ENCODE measurements at regions not wholly inside any gene's neighbourhood (a gene's known extent, or its start where the extent isn't known, plus 50 kb on each side); places are given as distances from the start of the nearest gene placed in this dataset.
A peak's percentile ranks its signal among the peaks of the same experiment; 100 is the strongest.
"Not testable (repeated sequence)": the region's sequence is repeated elsewhere in the genome, so short reads cannot be mapped to it uniquely, and the experiment has no call there.

DNA sequence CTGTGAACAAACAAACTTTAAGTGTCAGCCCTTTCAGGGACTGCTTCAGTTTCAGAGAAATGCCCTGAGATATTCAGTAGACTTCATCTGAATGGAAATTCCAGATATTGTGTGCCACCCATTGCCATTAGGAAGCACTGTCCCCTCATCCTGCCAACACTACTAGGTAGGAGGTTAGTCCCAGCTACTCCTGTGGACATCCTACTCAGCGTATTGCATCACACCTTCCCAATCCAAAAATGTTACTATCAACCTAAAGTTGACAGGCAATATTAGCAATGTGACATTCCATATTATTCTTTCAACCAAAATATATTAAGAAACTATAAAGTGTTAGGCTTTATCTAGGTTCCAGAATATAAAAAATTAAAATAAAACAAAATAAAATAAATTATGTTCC, 552.0 kb upstream of the ST8SIA4 start:
- ATAC-seq (replicated peaks in 6 of 8), result no peak

DNA sequence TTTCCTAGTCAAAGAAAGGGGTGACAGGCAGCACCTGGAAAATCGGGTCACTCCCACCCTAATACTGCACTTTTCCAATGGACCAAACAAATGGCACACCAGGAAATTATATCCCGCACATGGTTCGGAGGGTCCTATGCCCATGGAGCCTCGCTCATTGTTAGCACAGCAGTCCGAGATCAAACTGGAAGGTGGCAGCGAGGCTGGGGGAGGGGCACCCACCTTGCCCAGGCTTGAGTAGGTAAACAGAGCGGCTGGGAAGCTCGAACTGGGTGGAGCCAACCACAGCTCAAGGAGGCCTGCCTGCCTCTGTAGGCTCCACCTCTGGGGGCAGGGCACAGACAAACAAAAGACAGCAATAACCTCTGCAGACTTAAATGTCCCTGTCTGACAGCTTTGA, 539.2 kb upstream of the ST8SIA4 start:
- 38 to 100% (median 73%) methylated on average over 1 to 5 of the region's 8 CpGs; no CpG with 5 or more reads in 4 of the 10 experiments for WGBS, 10 experiments
- ATAC-seq (replicated peaks in 6 of 8); H3K4me1 ChIP-seq (replicated peaks in 1 of 2); H3K27ac ChIP-seq; in situ Hi-C loops (cut with MboI; ENCODE audit: low pct_unique_long_range_greater_than_20kb in 2 of 9, low sequenced_read_pairs in 9 of 9, unreplicated experiment in 9 of 9); H3K4me3 ChIP-seq: not testable (repeated sequence)

More for the DNA sequence above, 552.0 kb upstream of the ST8SIA4 start:
- H3K4me3 ChIP-seq, result no peak overlapping the region
- WGBS, 10 experiments, result 33 to 100% (median 100%) methylated on average over 1 of the region's 1 CpG; no CpG with 5 or more reads in 3 of the 10 experiments
- no peak overlapping the region for H3K27ac ChIP-seq
- in situ Hi-C loops (cut with MboI; ENCODE audit: low pct_unique_long_range_greater_than_20kb in 2 of 9, low sequenced_read_pairs in 9 of 9, unreplicated experiment in 9 of 9), result no loop called here
- no peaks in the 10 kb centered on the region for H3K4me1 ChIP-seq (replicated peaks in 1 of 2)

DNA sequence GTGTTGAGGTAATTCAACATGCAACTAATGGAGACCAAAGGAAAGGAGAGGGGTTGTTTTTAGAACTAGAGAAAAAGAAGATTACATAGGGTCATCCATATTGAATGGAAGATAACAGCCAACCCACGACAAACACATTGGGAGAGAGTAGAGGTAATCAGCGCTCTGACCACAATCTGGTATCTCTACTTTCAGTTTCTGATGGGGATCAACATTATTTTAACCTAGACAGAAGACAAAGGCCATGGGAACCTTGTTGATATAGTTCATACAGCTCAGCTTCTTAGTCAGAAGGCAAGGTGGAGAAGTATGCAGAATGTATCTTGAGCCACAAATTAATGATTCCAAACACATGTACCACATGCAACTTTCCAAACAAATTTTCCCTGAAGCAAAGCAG, 537.1 kb upstream of the ST8SIA4 start:
- ATAC-seq (replicated peaks in 6 of 8), result no peak
- WGBS, 10 experiments, result 27 to 100% (median 71%) methylated on average over 1 to 2 of the region's 2 CpGs; no CpG with 5 or more reads in 3 of the 10 experiments
- Histone ChIP-seq H3K27ac (no peak overlapping the region), H3K4me1 (replicated peaks in 1 of 2) (peaks cover 0 to 6% of the 10 kb centered on the region in 2 donors), H3K4me3 (no peak overlapping the region)
- in situ Hi-C loops (cut with MboI; ENCODE audit: low pct_unique_long_range_greater_than_20kb in 2 of 9, low sequenced_read_pairs in 9 of 9, unreplicated experiment in 9 of 9), result no loop called here

- 0 to 100% (median 60%) methylated on average over 1 to 2 of the region's 2 CpGs; no CpG with 5 or more reads in 1 of the 10 experiments for WGBS, 10 experiments
- in situ Hi-C loops (cut with MboI; ENCODE audit: low pct_unique_long_range_greater_than_20kb in 2 of 9, low sequenced_read_pairs in 9 of 9, unreplicated experiment in 9 of 9), result no loop called here
- H3K27ac ChIP-seq, result no peak overlapping the region
- H3K4me3 ChIP-seq, result no peak overlapping the region
- ATAC-seq (replicated peaks in 6 of 8), result no peak
- peaks cover 0 to 6% of the 10 kb centered on the region in 2 donors for H3K4me1 ChIP-seq (replicated peaks in 1 of 2)
These were observed 534.3 kb upstream of the ST8SIA4 start for GRCh38 chr5:101437351-101437750.

- in situ Hi-C loops (cut with MboI; ENCODE audit: low pct_unique_long_range_greater_than_20kb in 2 of 9, low sequenced_read_pairs in 9 of 9, unreplicated experiment in 9 of 9), result no loop called here
- Histone ChIP-seq H3K4me1 (replicated peaks in 1 of 2) (peaks cover 0 to 6% of the 10 kb centered on the region in 2 donors), H3K27ac (no peak overlapping the region), H3K4me3 (no peak overlapping the region)
- peak in 4 of 8 experiments; percentile 56 to 68 (median 60) for ATAC-seq (replicated peaks in 6 of 8)
- 13 to 69% (median 60%) methylated on average over 1 to 2 of the region's 2 CpGs; no CpG with 5 or more reads in 1 of the 10 experiments for WGBS, 10 experiments
These were observed 532.7 kb upstream of the ST8SIA4 start for GRCh38 chr5:101435768-101436167.

- H3K4me1 ChIP-seq (replicated peaks in 1 of 2), result peaks cover 0 to 6% of the 10 kb centered on the region in 2 donors
- no peak for ATAC-seq (replicated peaks in 6 of 8)
- no peak overlapping the region for H3K4me3 ChIP-seq
- no peak overlapping the region for H3K27ac ChIP-seq
- 0 to 80% (median 50%) methylated on average over 1 of the region's 1 CpG; no CpG with 5 or more reads in 5 of the 10 experiments for WGBS, 10 experiments
- in situ Hi-C loops (cut with MboI; ENCODE audit: low pct_unique_long_range_greater_than_20kb in 2 of 9, low sequenced_read_pairs in 9 of 9, unreplicated experiment in 9 of 9), result no loop called here
These were observed 528.1 kb upstream of the ST8SIA4 start for GRCh38 chr5:101431201-101431600.

GRCh38 chr5:101430551-101430950, 527.5 kb upstream of the ST8SIA4 start:
- no peak for ATAC-seq (replicated peaks in 6 of 8)
- peaks cover under 1% of the 10 kb centered on the region in 2 donors for H3K4me1 ChIP-seq (replicated peaks in 1 of 2)

GRCh38 chr5:101429241-101429640, 526.2 kb upstream of the ST8SIA4 start:
- no peak for ATAC-seq (replicated peaks in 6 of 8)
- WGBS, 10 experiments, result 0 to 90% (median 60%) methylated on average over 1 of the region's 1 CpG; no CpG with 5 or more reads in 1 of the 10 experiments
- H3K27ac ChIP-seq, result no peak overlapping the region
- no peak overlapping the region for H3K4me3 ChIP-seq
- H3K4me1 ChIP-seq (replicated peaks in 1 of 2), result peaks cover 3 to 5% of the 10 kb centered on the region in 2 donors
- in situ Hi-C loops (cut with MboI; ENCODE audit: low pct_unique_long_range_greater_than_20kb in 2 of 9, low sequenced_read_pairs in 9 of 9, unreplicated experiment in 9 of 9), result no loop called here

More at GRCh38 chr5:101430551-101430950, 527.5 kb upstream of the ST8SIA4 start:
- Histone ChIP-seq H3K4me3 (no peak overlapping the region), H3K27ac (no peak overlapping the region)
- in situ Hi-C loops (cut with MboI; ENCODE audit: low pct_unique_long_range_greater_than_20kb in 2 of 9, low sequenced_read_pairs in 9 of 9, unreplicated experiment in 9 of 9), result no loop called here
- 0 to 100% (median 76%) methylated on average over 1 to 2 of the region's 2 CpGs for WGBS, 10 experiments

- in situ Hi-C loops (cut with MboI; ENCODE audit: low pct_unique_long_range_greater_than_20kb in 2 of 9, low sequenced_read_pairs in 9 of 9, unreplicated experiment in 9 of 9), result no loop called here
- Histone ChIP-seq H3K4me1 (replicated peaks in 1 of 2) (peaks cover 3 to 5% of the 10 kb centered on the region in 2 donors), H3K27ac (no peak overlapping the region), H3K4me3 (no peak overlapping the region)
- 0 to 86% (median 60%) methylated on average over 1 to 2 of the region's 2 CpGs; no CpG with 5 or more reads in 5 of the 10 experiments for WGBS, 10 experiments
- peak in 7 of 8 experiments; percentile 55 to 80 (median 70) for ATAC-seq (replicated peaks in 6 of 8)
These were observed 522.3 kb upstream of the ST8SIA4 start for GRCh38 chr5:101425339-101425859.

- peaks cover 3 to 5% of the 10 kb centered on the region in 2 donors for H3K4me1 ChIP-seq (replicated peaks in 1 of 2)
- 0 to 71% (median 20%) methylated on average over 1 to 2 of the region's 2 CpGs; no CpG with 5 or more reads in 2 of the 10 experiments for WGBS, 10 experiments
- in situ Hi-C loops (cut with MboI; ENCODE audit: low pct_unique_long_range_greater_than_20kb in 2 of 9, low sequenced_read_pairs in 9 of 9, unreplicated experiment in 9 of 9), result no loop called here
- ATAC-seq (replicated peaks in 6 of 8), result peak; percentile 66 to 88 (median 78)
- H3K27ac ChIP-seq, result no peak overlapping the region
- no peak overlapping the region for H3K4me3 ChIP-seq
These were observed 521.6 kb upstream of the ST8SIA4 start for GRCh38 chr5:101424530-101425175.

DNA sequence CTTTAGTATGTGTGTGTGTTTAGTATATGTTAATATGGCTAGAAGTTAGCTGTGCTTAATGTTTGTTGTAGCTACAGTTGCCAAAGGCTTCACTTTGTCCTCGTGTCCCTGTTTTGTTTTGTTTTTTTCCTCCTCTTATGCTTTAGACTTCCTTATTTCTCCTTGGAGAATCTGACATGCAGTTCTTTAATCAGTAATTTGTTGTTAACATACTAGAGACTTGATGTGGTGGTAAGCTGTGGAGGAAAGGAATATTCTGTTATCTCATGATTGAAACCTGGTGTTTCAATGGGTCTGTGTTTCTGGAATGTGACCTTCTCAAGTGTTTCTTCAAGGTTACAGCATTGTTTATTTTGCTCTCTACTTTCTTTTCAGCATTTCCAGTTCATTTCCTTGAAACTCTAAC, 515.6 kb upstream of the ST8SIA4 start:
- Histone ChIP-seq H3K4me1 (replicated peaks in 1 of 2) (no peaks in the 10 kb centered on the region), H3K4me3 (no peak overlapping the region), H3K27ac (no peak overlapping the region)
- in situ Hi-C loops (cut with MboI; ENCODE audit: low pct_unique_long_range_greater_than_20kb in 2 of 9, low sequenced_read_pairs in 9 of 9, unreplicated experiment in 9 of 9), result no loop called here
- peak in 3 of 8 experiments; percentile 36 to 96 (median 95) for ATAC-seq (replicated peaks in 6 of 8)
- 0 to 80% (median 20%) methylated on average over 1 of the region's 1 CpG; no CpG with 5 or more reads in 2 of the 10 experiments for WGBS, 10 experiments

DNA sequence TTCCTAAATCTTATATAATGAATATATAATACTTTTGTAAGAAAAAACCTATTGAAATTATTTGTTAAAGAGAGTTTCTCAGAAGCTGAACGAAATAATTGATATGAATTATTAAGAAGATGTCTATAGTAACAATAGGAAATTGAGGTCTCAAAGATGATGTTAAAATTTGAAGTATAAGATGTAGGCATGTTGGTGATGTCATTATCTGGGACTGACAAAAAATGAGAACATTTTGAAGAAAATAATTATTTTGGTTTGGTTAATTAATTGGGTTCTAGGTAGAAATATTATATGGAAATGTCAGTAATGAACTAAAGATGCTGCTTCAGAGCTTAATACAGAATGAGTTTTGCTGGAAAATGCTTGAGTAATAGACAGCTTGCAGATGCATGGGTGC, 501.4 kb upstream of the ST8SIA4 start:
- Histone ChIP-seq H3K27ac (no peak overlapping the region), H3K4me3 (no peak overlapping the region), H3K4me1 (replicated peaks in 1 of 2) (no peaks in the 10 kb centered on the region)
- 0 to 100% (median 64%) methylated on average over 1 of the region's 1 CpG for WGBS, 10 experiments
- no peak for ATAC-seq (replicated peaks in 6 of 8)
- in situ Hi-C loops (cut with MboI; ENCODE audit: low pct_unique_long_range_greater_than_20kb in 2 of 9, low sequenced_read_pairs in 9 of 9, unreplicated experiment in 9 of 9), result no loop called here

- peaks cover 3% of the 10 kb centered on the region in 2 donors for H3K4me1 ChIP-seq (replicated peaks in 1 of 2)
- H3K4me3 ChIP-seq, result no peak overlapping the region
- no peak overlapping the region for H3K27ac ChIP-seq
- WGBS, 10 experiments, result 14 to 96% (median 69%) methylated on average over 1 to 4 of the region's 5 CpGs; no CpG with 5 or more reads in 1 of the 10 experiments
- in situ Hi-C loops (cut with MboI; ENCODE audit: low pct_unique_long_range_greater_than_20kb in 2 of 9, low sequenced_read_pairs in 9 of 9, unreplicated experiment in 9 of 9), result no loop called here
- ATAC-seq (replicated peaks in 6 of 8), result no peak
These were observed 490.8 kb upstream of the ST8SIA4 start for GRCh38 chr5:101393795-101394450.
